Testis (tissue), 2 donors: ENCODE measurements at regions not wholly inside any gene's neighbourhood (a gene's known extent, or its start where the extent isn't known, plus 50 kb on each side); places are given as distances from the start of the nearest gene placed in this dataset.

Source experiments
- DNase-seq: peaks from one replicate; pipeline ENCODE4 v3.0.0-alpha.2; 2019
- H3K27ac ChIP-seq, 2 donors: fragments of 200-600 bp; sonication (generic); one replicate each; pipeline ENCODE4 v1.5.1; 2019
- H3K27me3 ChIP-seq: fragments of 200-600 bp; sonication (generic); one replicate; pipeline ENCODE4 v1.5.1; 2019
- H3K36me3 ChIP-seq: fragments of 200-600 bp; sonication (generic); one replicate; pipeline ENCODE4 v1.5.1; 2017; ENCODE audit warnings: low read depth; ENCODE audit errors: missing control alignments
- H3K4me1 ChIP-seq: fragments of 200-600 bp; sonication (generic); one replicate; pipeline ENCODE4 v1.5.1; 2019
- H3K4me3 ChIP-seq, 2 donors: fragments of 200-600 bp; sonication (generic); one replicate each; pipeline ENCODE4 v1.5.1; 2017 to 2019
- H3K9me3 ChIP-seq: fragments of 200-600 bp; sonication (generic); one replicate; pipeline ENCODE4 v1.5.1; 2017
- CTCF ChIP-seq, 3 experiments: fragments of 450-650 bp in 2 of 3; fragments of 200-600 bp in 1 of 3; sonication (generic) in 1 of 3; IDR thresholded peaks; one replicate each; pipeline ENCODE4 v1.5.1; 2016 to 2019; ENCODE audit warnings: antibody characterized with exemption in 3 of 3, mild to moderate bottlenecking in 2 of 3, moderate library complexity in 1 of 3
- POLR2A ChIP-seq: fragments of 450-650 bp; IDR thresholded peaks from one replicate; pipeline ENCODE4 v1.6.1; 2017; ENCODE audit warnings: antibody characterized with exemption, mild to moderate bottlenecking, moderate library complexity
- WGBS, 2 donors: methylation state at CpG; one replicate each; pipeline ENCODE4 v1.1.5; 2018; 5-methylcytosine and 5-hydroxymethylcytosine counted together
- intact Hi-C: fragments of 100-400 bp; cut with DNase I; formaldehyde crosslinking; loops from one replicate; pipeline ENCODE4 v1.15.1; 2023; ENCODE audit warnings: low total_unique reads

DNA sequence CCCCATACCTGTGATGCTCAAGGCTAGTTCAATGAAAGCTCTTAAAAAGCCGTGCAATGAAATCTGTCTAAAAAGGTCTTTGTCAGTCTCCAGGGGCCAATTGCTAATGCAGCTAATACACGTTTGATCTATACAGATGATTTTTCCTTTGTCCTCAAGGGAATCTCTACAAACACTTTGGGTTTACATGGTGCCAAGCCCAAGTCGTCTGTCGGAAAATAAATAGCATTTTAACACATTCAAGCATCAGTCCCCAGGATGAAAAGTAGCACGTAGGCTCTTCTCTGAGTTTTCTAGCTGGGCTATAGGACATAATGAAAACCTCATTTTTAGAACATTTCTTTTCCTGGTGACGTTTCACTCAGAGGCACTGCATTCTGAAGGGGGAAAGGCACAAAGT, 477.4 kb upstream of the WWC1 start:
- no peaks in the 10 kb centered on the region for H3K27me3 ChIP-seq
- H3K9me3 ChIP-seq = no peaks in the 10 kb centered on the region
- no peaks in the 10 kb centered on the region for H3K4me1 ChIP-seq
- no peak overlapping the region for H3K27ac ChIP-seq
- TF ChIP-seq POLR2A (no peak), CTCF (IDR thresholded peaks at IDR 0.05) (no peak)
- no peaks in the 10 kb centered on the region for H3K36me3 ChIP-seq
- 77 to 79% methylated on average over 6 of the region's 6 CpGs for WGBS, 2 donors
- no peak for DNase-seq
- intact Hi-C loops = no loop called here
- no peak overlapping the region for H3K4me3 ChIP-seq

DNA sequence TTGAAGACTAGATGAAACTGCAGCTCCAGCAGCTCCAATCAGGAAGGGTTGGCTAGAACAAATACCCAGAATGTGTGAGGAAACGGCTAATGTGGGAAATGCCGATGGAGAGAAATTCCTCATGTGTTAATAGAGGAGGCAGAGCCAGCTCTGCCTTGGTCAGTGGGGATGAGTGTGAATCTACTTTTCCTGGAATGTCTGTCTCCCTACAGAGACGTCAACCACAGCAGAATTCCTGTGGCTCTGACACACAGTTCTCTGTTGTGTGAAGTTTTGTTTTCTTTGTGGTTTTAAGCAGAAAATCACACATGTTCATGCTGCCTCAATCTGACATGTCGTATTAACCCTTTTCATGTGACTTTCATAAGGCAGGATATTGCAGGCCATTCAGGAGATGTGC, 476.6 kb upstream of the WWC1 start:
- Histone ChIP-seq H3K36me3 (no peaks in the 10 kb centered on the region), H3K9me3 (no peaks in the 10 kb centered on the region), H3K27me3 (no peaks in the 10 kb centered on the region), H3K4me3 (no peak overlapping the region), H3K4me1 (peaks cover 3% of the 10 kb centered on the region), H3K27ac (no peak overlapping the region)
- DNase-seq = no peak
- no peak for TF ChIP-seq CTCF (IDR thresholded peaks at IDR 0.05)
- TF ChIP-seq POLR2A = no peak
- 61 to 63% methylated on average over 4 of the region's 4 CpGs for WGBS, 2 donors
- intact Hi-C loops = no loop called here

GRCh38 chr5:167816354-167816753, 475.1 kb upstream of the WWC1 start:
- DNase-seq = no peak
- H3K27ac ChIP-seq = no peak overlapping the region
- 56 to 67% methylated on average over 3 of the region's 3 CpGs for WGBS, 2 donors
- H3K4me3 ChIP-seq = no peak overlapping the region
- H3K36me3 ChIP-seq = no peaks in the 10 kb centered on the region
- H3K4me1 ChIP-seq = peaks cover 6% of the 10 kb centered on the region
- no peaks in the 10 kb centered on the region for H3K9me3 ChIP-seq
- H3K27me3 ChIP-seq = no peaks in the 10 kb centered on the region
- TF ChIP-seq POLR2A (no peak), CTCF (IDR thresholded peaks at IDR 0.05) (no peak)
- intact Hi-C loops = no loop called here

GRCh38 chr5:167816864-167817263, 474.6 kb upstream of the WWC1 start:
- H3K27ac ChIP-seq = no peak overlapping the region
- no peak for DNase-seq
- no peaks in the 10 kb centered on the region for H3K9me3 ChIP-seq
- peaks cover 6% of the 10 kb centered on the region for H3K4me1 ChIP-seq
- H3K27me3 ChIP-seq = no peaks in the 10 kb centered on the region
- no peak for TF ChIP-seq POLR2A
- TF ChIP-seq CTCF (IDR thresholded peaks at IDR 0.05) = no peak
- intact Hi-C loops = no loop called here
- WGBS, 2 donors = 82 to 84% methylated on average over 4 of the region's 4 CpGs
- no peak overlapping the region for H3K4me3 ChIP-seq
- H3K36me3 ChIP-seq = no peaks in the 10 kb centered on the region

DNA sequence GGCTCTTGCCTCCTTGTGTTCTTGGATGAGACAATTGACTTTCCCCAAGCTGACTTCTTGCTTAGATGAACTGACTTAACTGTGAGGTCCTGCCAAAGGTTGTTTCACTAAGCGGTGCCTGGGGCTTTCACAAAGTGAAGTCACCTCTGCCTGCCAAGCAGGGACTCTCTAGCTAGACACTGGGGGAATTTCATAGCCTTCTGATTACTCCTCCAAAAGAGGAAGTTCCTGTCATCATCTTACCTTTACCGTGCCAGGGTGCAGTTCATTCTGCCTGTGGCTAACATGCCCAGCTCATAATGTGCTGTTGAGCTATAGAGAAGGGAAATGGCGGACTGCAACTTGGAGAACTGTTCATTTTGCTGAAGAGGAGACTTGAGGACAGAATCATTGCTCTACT, 472.0 kb upstream of the WWC1 start:
- intact Hi-C loops = no loop called here
- TF ChIP-seq CTCF (IDR thresholded peaks at IDR 0.05) (no peak), POLR2A (no peak)
- no peak overlapping the region for H3K4me3 ChIP-seq
- H3K27me3 ChIP-seq = no peaks in the 10 kb centered on the region
- no peaks in the 10 kb centered on the region for H3K9me3 ChIP-seq
- peaks cover 6% of the 10 kb centered on the region for H3K4me1 ChIP-seq
- DNase-seq = no peak
- no peak overlapping the region for H3K27ac ChIP-seq
- H3K36me3 ChIP-seq = no peaks in the 10 kb centered on the region
- 83 to 84% methylated on average over 3 of the region's 3 CpGs for WGBS, 2 donors
